OCI-M1 (cell line): ENCODE measurements at regions not wholly inside any gene's neighbourhood (a gene's known extent, or its start where the extent isn't known, plus 50 kb on each side); places are given as distances from the start of the nearest gene placed in this dataset.
"Not testable (repeated sequence)": the region's sequence is repeated elsewhere in the genome, so short reads cannot be mapped to it uniquely, and the experiment has no call there.

Experiments
- DNase-seq: peaks from one replicate; lab custom pipeline; 2025; lab: John Stamatoyannopoulos, UW

- DNase-seq: no peak
These were observed 159.8 kb upstream of the CXCL13 start for GRCh38 chr4:77445823-77446222.

- no peak for DNase-seq
These were observed 159.0 kb upstream of the CXCL13 start for GRCh38 chr4:77446601-77447000.

GRCh38 chr4:77449171-77449570 is 156.4 kb upstream of the CXCL13 start:
- no peak for DNase-seq

- no peak for DNase-seq
These were observed 155.6 kb upstream of the CXCL13 start for GRCh38 chr4:77450006-77450405.

GRCh38 chr4:77451530-77451929 is 154.1 kb upstream of the CXCL13 start:
- no peak for DNase-seq

GRCh38 chr4:77452117-77452516 is 153.5 kb upstream of the CXCL13 start:
- DNase-seq: not testable (repeated sequence)

GRCh38 chr4:77453911-77454310 is 151.7 kb upstream of the CXCL13 start:
- no peak for DNase-seq

GRCh38 chr4:77454858-77455257 is 150.8 kb upstream of the CXCL13 start:
- DNase-seq: no peak

GRCh38 chr4:77464100-77464499 is 141.5 kb upstream of the CXCL13 start:
- not testable (repeated sequence) for DNase-seq

GRCh38 chr4:77465271-77465670 is 140.3 kb upstream of the CXCL13 start:
- peak; percentile 4 for DNase-seq

- no peak for DNase-seq
These were observed 139.2 kb upstream of the CXCL13 start for GRCh38 chr4:77466430-77466829.

- DNase-seq: no peak
These were observed 133.7 kb upstream of the CXCL13 start for GRCh38 chr4:77471821-77472495.

- DNase-seq: peak; percentile 54
These were observed 132.1 kb upstream of the CXCL13 start for GRCh38 chr4:77473509-77473908.

GRCh38 chr4:77481856-77482255 is 123.8 kb upstream of the CXCL13 start:
- DNase-seq: no peak

GRCh38 chr4:77488882-77489281 is 116.7 kb upstream of the CXCL13 start:
- no peak for DNase-seq

- DNase-seq: peak; percentile 17
These were observed 112.4 kb upstream of the CXCL13 start for GRCh38 chr4:77493120-77493752.

- no peak for DNase-seq
These were observed 111.6 kb upstream of the CXCL13 start for GRCh38 chr4:77493829-77494551.

- no peak for DNase-seq
These were observed 109.2 kb upstream of the CXCL13 start for GRCh38 chr4:77496457-77496856.

GRCh38 chr4:77500801-77501200 is 104.8 kb upstream of the CXCL13 start:
- no peak for DNase-seq

- no peak for DNase-seq
These were observed 104.4 kb upstream of the CXCL13 start for GRCh38 chr4:77501240-77501639.

- DNase-seq: no peak
These were observed 103.8 kb upstream of the CXCL13 start for GRCh38 chr4:77501851-77502250.

- DNase-seq: no peak
These were observed 101.2 kb upstream of the CXCL13 start for GRCh38 chr4:77504407-77504806.

GRCh38 chr4:77505275-77505957 is 100.2 kb upstream of the CXCL13 start:
- DNase-seq: no peak
